ENCODE measurements at regions not wholly inside any gene's neighbourhood (a gene's known extent, or its start where the extent isn't known, plus 50 kb on each side); places are given as distances from the start of the nearest gene placed in this dataset.
A peak's percentile ranks its signal among the peaks of the same experiment; 100 is the strongest.

GRCh38 chrX:107502316-107502715, 52.9 kb downstream of the FRMPD3 start:
- FAIRE-seq = no peak
- DNase-seq (ENCODE audit: extremely low spot score, insufficient read length, low read depth) = no peak

- DNase-seq (ENCODE audit: extremely low spot score, insufficient read length, low read depth) (no peak), FAIRE-seq (no peak)
Measured at GRCh38 chrX:107504006-107504405, 54.6 kb downstream of the FRMPD3 start.

GRCh38 chrX:107505223-107505622, 55.8 kb downstream of the FRMPD3 start:
- DNase-seq (ENCODE audit: extremely low spot score, insufficient read length, low read depth) (no peak), FAIRE-seq (no peak)

GRCh38 chrX:107506596-107507031, 57.2 kb downstream of the FRMPD3 start:
- no peak for FAIRE-seq
- DNase-seq (ENCODE audit: extremely low spot score, insufficient read length, low read depth) = no peak

- DNase-seq (ENCODE audit: extremely low spot score, insufficient read length, low read depth) = no peak
- no peak for FAIRE-seq
Measured at GRCh38 chrX:107507093-107507743, 57.8 kb downstream of the FRMPD3 start.

GRCh38 chrX:107507744-107508117, 58.3 kb downstream of the FRMPD3 start:
- DNase-seq (ENCODE audit: extremely low spot score, insufficient read length, low read depth) = no peak
- no peak for FAIRE-seq

- DNase-seq (ENCODE audit: extremely low spot score, insufficient read length, low read depth) (no peak), FAIRE-seq (no peak)
Measured at GRCh38 chrX:107508925-107509324, 59.5 kb downstream of the FRMPD3 start.

GRCh38 chrX:107514944-107515343, 65.5 kb downstream of the FRMPD3 start:
- no peak for FAIRE-seq
- DNase-seq (ENCODE audit: extremely low spot score, insufficient read length, low read depth) = no peak

- DNase-seq (ENCODE audit: extremely low spot score, insufficient read length, low read depth) (no peak), FAIRE-seq (no peak)
Measured at GRCh38 chrX:107521877-107522586, 72.6 kb downstream of the FRMPD3 start.

GRCh38 chrX:107522901-107523300, 73.4 kb downstream of the FRMPD3 start:
- FAIRE-seq = no peak
- no peak for DNase-seq (ENCODE audit: extremely low spot score, insufficient read length, low read depth)

GRCh38 chrX:107526141-107526540, 76.7 kb downstream of the FRMPD3 start:
- DNase-seq (ENCODE audit: extremely low spot score, insufficient read length, low read depth) (no peak), FAIRE-seq (no peak)

GRCh38 chrX:107530141-107530540, 80.7 kb downstream of the FRMPD3 start:
- DNase-seq (ENCODE audit: extremely low spot score, insufficient read length, low read depth) (no peak), FAIRE-seq (no peak)

GRCh38 chrX:107537815-107538214, 88.4 kb downstream of the FRMPD3 start:
- peak; percentile 87 for FAIRE-seq
- no peak for DNase-seq (ENCODE audit: extremely low spot score, insufficient read length, low read depth)

GRCh38 chrX:107541244-107541643, 87.1 kb upstream of the PRPS1 start:
- FAIRE-seq (no peak), DNase-seq (ENCODE audit: extremely low spot score, insufficient read length, low read depth) (no peak)

- DNase-seq (ENCODE audit: extremely low spot score, insufficient read length, low read depth) (no peak), FAIRE-seq (no peak)
Measured at GRCh38 chrX:107542040-107542439, 86.3 kb upstream of the PRPS1 start.

- DNase-seq (ENCODE audit: extremely low spot score, insufficient read length, low read depth) (no peak), FAIRE-seq (no peak)
Measured at GRCh38 chrX:107542500-107542899, 85.8 kb upstream of the PRPS1 start.

- DNase-seq (ENCODE audit: extremely low spot score, insufficient read length, low read depth) (no peak), FAIRE-seq (no peak)
Measured at GRCh38 chrX:107547621-107548020, 80.7 kb upstream of the PRPS1 start.

- FAIRE-seq = no peak
- DNase-seq (ENCODE audit: extremely low spot score, insufficient read length, low read depth) = no peak
Measured at GRCh38 chrX:107548775-107549174, 79.5 kb upstream of the PRPS1 start.

GRCh38 chrX:107549504-107549903, 78.8 kb upstream of the PRPS1 start:
- DNase-seq (ENCODE audit: extremely low spot score, insufficient read length, low read depth) (no peak), FAIRE-seq (no peak)

- no peak for DNase-seq (ENCODE audit: extremely low spot score, insufficient read length, low read depth)
- FAIRE-seq = no peak
Measured at GRCh38 chrX:107551546-107551945, 76.8 kb upstream of the PRPS1 start.

GRCh38 chrX:107552930-107553329, 75.4 kb upstream of the PRPS1 start:
- FAIRE-seq = no peak

GRCh38 chrX:107556967-107557366, 71.3 kb upstream of the PRPS1 start:
- FAIRE-seq = no peak
- DNase-seq (ENCODE audit: extremely low spot score, insufficient read length, low read depth) = no peak

More at GRCh38 chrX:107552930-107553329, 75.4 kb upstream of the PRPS1 start:
- DNase-seq (ENCODE audit: extremely low spot score, insufficient read length, low read depth) = no peak
